ENCODE measurements at regions not wholly inside any gene's neighbourhood (a gene's known extent, or its start where the extent isn't known, plus 50 kb on each side); places are given as distances from the start of the nearest gene placed in this dataset.

- ATAC-seq (ENCODE audit: low FRiP score in 2 of 2) (no peak), DNase-seq (no peak)
- no peak overlapping the region for H3K27ac ChIP-seq
- H3K36me3 ChIP-seq, result no peaks in the 10 kb centered on the region
- H3K27me3 ChIP-seq, result no peaks in the 10 kb centered on the region
- H3K9me3 ChIP-seq, result no peaks in the 10 kb centered on the region
- TF ChIP-seq CTCF (IDR thresholded peaks at IDR 0.05), result no peak
- no peak for TF ChIP-seq POLR2A (IDR thresholded peaks at IDR 0.05)
- TF ChIP-seq POLR2AphosphoS5 (IDR thresholded peaks at IDR 0.05), result no peak
- no peak for TF ChIP-seq EP300 (IDR thresholded peaks at IDR 0.05)
- H3K4me3 ChIP-seq, result no peak overlapping the region
- no peaks in the 10 kb centered on the region for H3K4me1 ChIP-seq
Observed at GRCh38 chr15:97470417-97470816, 490.1 kb upstream of the ARRDC4 start.

GRCh38 chr15:97473627-97474026, 486.9 kb upstream of the ARRDC4 start:
- 48 to 50% methylated on average over 1 of the region's 1 CpG for WGBS, 2 donors
- no peak overlapping the region for H3K4me3 ChIP-seq
- H3K4me1 ChIP-seq, result no peaks in the 10 kb centered on the region
- no peaks in the 10 kb centered on the region for H3K36me3 ChIP-seq
- no peak for DNase-seq
- no peak overlapping the region for H3K27ac ChIP-seq
- ATAC-seq (ENCODE audit: low FRiP score in 2 of 2), result no peak
- TF ChIP-seq POLR2A (IDR thresholded peaks at IDR 0.05), result no peak
- no peak for TF ChIP-seq EP300 (IDR thresholded peaks at IDR 0.05)
- TF ChIP-seq CTCF (IDR thresholded peaks at IDR 0.05), result no peak
- no peak for TF ChIP-seq POLR2AphosphoS5 (IDR thresholded peaks at IDR 0.05)
- no peaks in the 10 kb centered on the region for H3K9me3 ChIP-seq
- H3K27me3 ChIP-seq, result no peaks in the 10 kb centered on the region

GRCh38 chr15:97479957-97480356, 480.5 kb upstream of the ARRDC4 start:
- no peak for DNase-seq
- WGBS, 2 donors, result 79 to 86% methylated on average over 3 of the region's 3 CpGs
- no peaks in the 10 kb centered on the region for H3K27me3 ChIP-seq
- no peak overlapping the region for H3K4me3 ChIP-seq
- no peak overlapping the region for H3K27ac ChIP-seq
- H3K9me3 ChIP-seq, result no peaks in the 10 kb centered on the region
- no peaks in the 10 kb centered on the region for H3K4me1 ChIP-seq
- TF ChIP-seq CTCF (IDR thresholded peaks at IDR 0.05) (no peak), EP300 (IDR thresholded peaks at IDR 0.05) (no peak), POLR2A (IDR thresholded peaks at IDR 0.05) (no peak), POLR2AphosphoS5 (IDR thresholded peaks at IDR 0.05) (no peak)
- no peaks in the 10 kb centered on the region for H3K36me3 ChIP-seq
- no peak for ATAC-seq (ENCODE audit: low FRiP score in 2 of 2)

- Histone ChIP-seq H3K4me1 (no peaks in the 10 kb centered on the region), H3K9me3 (no peaks in the 10 kb centered on the region), H3K27ac (no peak overlapping the region), H3K27me3 (no peaks in the 10 kb centered on the region), H3K36me3 (no peaks in the 10 kb centered on the region), H3K4me3 (no peak overlapping the region)
- no peak for ATAC-seq (ENCODE audit: low FRiP score in 2 of 2)
- 54 to 58% methylated on average over 3 of the region's 3 CpGs for WGBS, 2 donors
- no peak for TF ChIP-seq POLR2A (IDR thresholded peaks at IDR 0.05)
- TF ChIP-seq CTCF (IDR thresholded peaks at IDR 0.05), result no peak
- TF ChIP-seq POLR2AphosphoS5 (IDR thresholded peaks at IDR 0.05), result no peak
- TF ChIP-seq EP300 (IDR thresholded peaks at IDR 0.05), result no peak
- no peak for DNase-seq
Observed at GRCh38 chr15:97482521-97482920, 478.0 kb upstream of the ARRDC4 start.

GRCh38 chr15:97483232-97483631, 477.3 kb upstream of the ARRDC4 start:
- Histone ChIP-seq H3K9me3 (no peaks in the 10 kb centered on the region), H3K27me3 (no peaks in the 10 kb centered on the region), H3K4me3 (no peak overlapping the region), H3K36me3 (no peaks in the 10 kb centered on the region), H3K27ac (no peak overlapping the region), H3K4me1 (no peaks in the 10 kb centered on the region)
- TF ChIP-seq CTCF (IDR thresholded peaks at IDR 0.05) (no peak), EP300 (IDR thresholded peaks at IDR 0.05) (no peak), POLR2AphosphoS5 (IDR thresholded peaks at IDR 0.05) (no peak), POLR2A (IDR thresholded peaks at IDR 0.05) (no peak)
- DNase-seq (no peak), ATAC-seq (ENCODE audit: low FRiP score in 2 of 2) (no peak)
- WGBS, 2 donors, result 72 to 92% methylated on average over 21 of the region's 21 CpGs
